ENCODE measurements at regions not wholly inside any gene's neighbourhood (a gene's known extent, or its start where the extent isn't known, plus 50 kb on each side); places are given as distances from the start of the nearest gene placed in this dataset.

DNA sequence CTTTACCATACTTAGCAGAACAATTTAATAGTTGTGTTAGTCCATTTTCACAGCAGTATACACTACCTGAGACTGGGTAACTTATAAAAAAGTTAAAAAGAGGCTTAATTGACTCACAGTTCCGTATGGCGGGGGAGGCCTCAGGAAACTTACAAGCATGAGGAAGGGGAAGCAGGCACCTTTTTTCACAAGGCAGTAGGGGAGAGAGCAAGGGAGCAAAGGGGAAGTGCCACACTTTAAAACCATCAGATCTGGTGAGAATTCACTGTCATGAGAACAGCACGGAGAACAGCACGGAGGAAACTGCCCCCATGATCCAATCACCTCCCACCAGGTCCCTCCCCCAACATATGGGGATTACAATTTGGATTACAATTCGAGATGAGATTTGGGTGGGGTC, 269.9 kb downstream of the MTRR start:
- TF ChIP-seq EZH2 (IDR thresholded peaks at IDR 0.05; ENCODE audit: low read depth, low read length, severe bottlenecking) (no peak), POLR2A (IDR thresholded peaks at IDR 0.05; ENCODE audit: control extremely low read depth in 1 of 2, low read depth in 2 of 2, low read length in 2 of 2) (no peak), SIN3A (conservative IDR thresholded peaks at IDR 0.05 in 1 of 2, IDR thresholded peaks at IDR 0.05 in 1 of 2; ENCODE audit: low read depth in 1 of 2, low read length in 2 of 2) (no peak), JUN (IDR thresholded peaks at IDR 0.05; ENCODE audit: low read depth, low read length) (no peak), TEAD4 (IDR thresholded peaks at IDR 0.05; ENCODE audit: low read depth, low read length) (no peak), SRF (IDR thresholded peaks at IDR 0.05; ENCODE audit: low read depth, low read length) (no peak), SP2 (IDR thresholded peaks at IDR 0.05; ENCODE audit: low read length) (no peak)
- TF ChIP-seq, protein P1, sequence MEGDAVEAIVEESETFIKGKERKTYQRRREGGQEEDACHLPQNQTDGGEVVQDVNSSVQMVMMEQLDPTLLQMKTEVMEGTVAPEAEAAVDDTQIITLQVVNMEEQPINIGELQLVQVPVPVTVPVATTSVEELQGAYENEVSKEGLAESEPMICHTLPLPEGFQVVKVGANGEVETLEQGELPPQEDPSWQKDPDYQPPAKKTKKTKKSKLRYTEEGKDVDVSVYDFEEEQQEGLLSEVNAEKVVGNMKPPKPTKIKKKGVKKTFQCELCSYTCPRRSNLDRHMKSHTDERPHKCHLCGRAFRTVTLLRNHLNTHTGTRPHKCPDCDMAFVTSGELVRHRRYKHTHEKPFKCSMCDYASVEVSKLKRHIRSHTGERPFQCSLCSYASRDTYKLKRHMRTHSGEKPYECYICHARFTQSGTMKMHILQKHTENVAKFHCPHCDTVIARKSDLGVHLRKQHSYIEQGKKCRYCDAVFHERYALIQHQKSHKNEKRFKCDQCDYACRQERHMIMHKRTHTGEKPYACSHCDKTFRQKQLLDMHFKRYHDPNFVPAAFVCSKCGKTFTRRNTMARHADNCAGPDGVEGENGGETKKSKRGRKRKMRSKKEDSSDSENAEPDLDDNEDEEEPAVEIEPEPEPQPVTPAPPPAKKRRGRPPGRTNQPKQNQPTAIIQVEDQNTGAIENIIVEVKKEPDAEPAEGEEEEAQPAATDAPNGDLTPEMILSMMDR (IDR thresholded peaks at IDR 0.05; ENCODE audit: control extremely low read depth in 1 of 3, insufficient read depth in 1 of 3, low read depth in 1 of 3, low read length in 3 of 3): no peak

Measured in H1 (cell line).